Left ventricle myocardium superior (tissue), 1 donor: ENCODE measurements at regions not wholly inside any gene's neighbourhood (a gene's known extent, or its start where the extent isn't known, plus 50 kb on each side); places are given as distances from the start of the nearest gene placed in this dataset.

Experiments
- ATAC-seq: fragments of 200-7000 bp; cut with Tn5 transposase; one replicate; pipeline ENCODE4 v1.9.1; 2020; ENCODE audit warnings: mild to moderate bottlenecking, moderate library complexity
- DNase-seq: peaks from one replicate; pipeline ENCODE4 v3.0.0-alpha.2; 2020
- intact Hi-C: fragments of 100-400 bp; cut with micrococcal nuclease; formaldehyde crosslinking; loops from one replicate; pipeline ENCODE4 v1.11.0; 2022
- donor health status: DM: no; HTN: yes; CAD: no; lungs with severe emphysema.

DNA sequence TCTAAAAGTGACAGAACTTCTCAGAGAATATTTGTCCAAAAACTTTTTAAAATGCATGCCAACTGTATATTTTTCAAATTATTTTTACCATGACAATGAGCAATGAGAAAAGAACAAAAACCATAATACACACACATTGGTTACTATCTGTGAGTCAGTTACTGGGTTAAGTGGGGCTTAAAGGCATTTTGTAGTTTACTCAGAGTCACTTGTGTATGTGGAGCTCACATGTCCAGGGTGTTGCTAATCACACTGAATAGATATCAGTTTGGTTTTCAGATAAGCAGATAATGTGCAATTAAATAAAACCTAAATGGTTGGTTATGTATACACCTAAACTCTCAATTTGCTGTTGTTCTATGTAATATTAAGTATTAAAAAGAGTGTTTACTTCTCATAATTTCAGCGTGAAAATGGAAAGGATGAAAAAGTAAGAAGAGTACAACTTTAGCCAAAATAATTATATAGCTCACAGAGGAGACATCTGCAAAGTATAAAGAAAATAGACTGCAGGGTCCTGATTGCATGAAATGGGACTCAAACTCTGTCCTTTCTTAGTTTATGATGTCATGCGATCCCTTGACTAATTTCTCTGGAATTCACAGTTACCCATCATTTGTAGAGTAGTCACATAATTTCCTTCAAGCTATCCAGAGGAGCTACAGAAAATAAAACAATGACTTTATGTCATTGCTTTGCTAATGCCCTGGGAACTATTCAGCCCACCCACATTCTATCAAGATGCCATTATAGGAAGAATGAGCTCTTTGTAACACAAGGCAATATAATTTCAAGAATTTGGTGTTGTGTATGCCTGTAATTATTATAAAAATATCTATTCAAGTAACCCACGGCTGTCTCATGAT lies 388.0 kb upstream of the ZNF608 start:
- ATAC-seq (no peak), DNase-seq (no peak)
- intact Hi-C loops = no loop called here

DNA sequence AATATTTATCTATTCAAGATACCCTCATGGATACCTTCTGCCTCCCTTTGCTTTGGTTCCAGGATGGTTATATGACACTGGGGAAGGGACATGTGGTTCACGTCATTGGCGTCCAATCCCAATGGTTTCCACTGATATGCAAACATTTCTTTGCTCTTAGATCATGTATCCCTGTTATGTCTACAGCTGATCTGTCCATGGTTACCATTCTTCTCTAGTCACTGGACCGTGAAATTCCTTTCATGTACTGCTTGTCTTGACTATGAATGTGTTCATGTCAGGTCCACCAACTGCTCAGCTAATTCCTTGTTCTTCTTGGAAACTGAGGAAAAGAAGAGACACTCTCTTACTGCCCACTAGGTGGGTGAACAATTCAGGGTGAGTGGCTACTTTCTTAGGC lies 391.1 kb upstream of the ZNF608 start:
- DNase-seq = no peak
- ATAC-seq = no peak
- intact Hi-C loops = no loop called here

DNA sequence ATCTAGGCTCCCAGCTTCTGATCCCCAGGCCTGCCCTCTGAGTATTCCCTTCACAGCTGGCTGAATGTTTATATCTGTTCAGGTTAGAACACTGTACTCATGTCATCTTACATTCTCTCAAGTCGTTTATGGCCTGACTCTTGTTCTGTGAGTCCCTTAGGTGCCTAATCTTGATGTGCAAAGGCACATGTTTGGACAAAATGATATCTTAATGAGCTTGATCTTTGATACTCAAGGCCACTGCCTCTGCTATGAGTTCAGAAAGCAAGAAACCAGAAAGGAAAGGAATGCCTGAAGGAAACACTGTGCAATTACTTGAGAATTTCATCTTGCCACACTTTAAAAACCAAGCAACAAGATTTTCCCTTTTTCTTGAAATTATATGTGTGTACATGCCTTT lies 391.8 kb upstream of the ZNF608 start:
- no peak for ATAC-seq
- intact Hi-C loops = no loop called here
- no peak for DNase-seq

DNA sequence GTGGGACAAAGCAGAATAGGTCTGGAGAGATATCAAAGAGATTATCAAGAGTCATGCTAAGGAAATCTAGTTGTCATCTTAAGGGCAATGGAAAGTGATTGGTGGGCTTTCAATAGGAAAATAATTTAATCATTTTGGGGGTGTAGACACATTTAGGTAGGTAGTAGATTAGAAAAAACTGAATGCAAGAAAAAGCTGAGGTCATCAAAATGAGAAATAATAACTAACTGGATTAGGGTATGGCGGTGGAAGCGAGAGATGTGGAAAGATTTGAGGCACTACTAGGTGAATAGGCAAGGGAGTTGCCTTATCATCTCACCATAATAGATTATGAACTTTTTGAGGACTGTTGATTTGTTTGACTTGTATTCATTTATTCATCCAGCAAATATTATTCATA lies 393.2 kb upstream of the ZNF608 start:
- no peak for ATAC-seq
- intact Hi-C loops = no loop called here
- no peak for DNase-seq

DNA sequence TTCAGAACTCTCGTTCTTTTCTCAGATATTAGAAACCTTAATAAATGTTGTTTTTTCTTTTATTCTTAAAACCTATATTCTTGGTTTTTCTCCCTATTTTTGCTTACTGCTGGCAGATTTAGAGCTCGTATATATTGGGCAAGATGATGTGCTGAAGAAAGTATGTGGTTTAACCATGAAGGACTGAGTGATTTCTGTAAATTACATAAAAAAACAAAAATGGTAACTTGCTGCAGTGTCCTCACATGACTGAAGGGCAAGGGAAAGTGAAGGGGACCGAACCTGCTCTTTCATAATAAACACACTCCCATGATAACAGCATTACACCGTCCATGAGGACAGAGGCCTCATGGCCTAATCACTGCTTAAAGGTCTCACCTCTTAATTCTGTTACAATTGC lies 393.8 kb upstream of the ZNF608 start:
- ATAC-seq (no peak), DNase-seq (no peak)
- intact Hi-C loops = no loop called here

DNA sequence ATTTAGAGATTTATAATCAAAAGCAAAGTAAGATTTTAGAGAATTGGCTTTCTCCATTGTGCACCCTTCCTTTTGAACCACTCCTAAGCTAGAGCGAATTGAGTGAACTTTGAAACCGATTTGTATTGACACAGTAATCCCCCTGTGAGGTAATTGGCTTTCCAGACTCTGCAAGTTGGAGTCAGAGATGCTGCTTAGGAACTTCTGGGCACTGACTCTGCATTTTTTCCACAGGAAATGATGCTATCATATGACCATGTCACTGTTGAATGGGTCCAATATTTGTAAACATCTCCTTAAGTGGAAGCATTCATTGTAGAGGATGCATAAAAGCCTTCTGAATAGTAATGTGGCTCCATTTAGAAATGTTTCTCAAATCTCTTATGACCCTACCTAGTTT lies 394.4 kb upstream of the ZNF608 start:
- ATAC-seq (peak; percentile 56), DNase-seq (no peak)
- intact Hi-C loops = no loop called here

DNA sequence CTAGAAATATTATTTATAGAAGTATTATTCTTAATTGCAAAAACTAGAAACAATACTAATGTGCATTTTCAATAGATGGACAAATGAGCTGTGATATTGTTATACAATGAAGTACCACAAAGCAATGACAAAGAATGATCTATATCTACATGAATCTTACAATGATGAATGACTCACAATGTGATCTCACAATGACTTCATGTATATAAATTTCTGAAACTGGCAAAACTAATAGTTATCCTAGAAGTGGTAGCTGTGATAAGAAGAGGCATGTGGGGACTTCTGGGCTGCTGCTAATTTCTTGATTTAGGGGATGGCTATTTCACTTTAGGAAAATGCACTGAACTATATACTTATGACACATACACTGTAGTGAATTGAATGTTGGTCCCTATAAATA lies 396.0 kb upstream of the ZNF608 start:
- no peak for ATAC-seq
- DNase-seq = no peak
- intact Hi-C loops = no loop called here

DNA sequence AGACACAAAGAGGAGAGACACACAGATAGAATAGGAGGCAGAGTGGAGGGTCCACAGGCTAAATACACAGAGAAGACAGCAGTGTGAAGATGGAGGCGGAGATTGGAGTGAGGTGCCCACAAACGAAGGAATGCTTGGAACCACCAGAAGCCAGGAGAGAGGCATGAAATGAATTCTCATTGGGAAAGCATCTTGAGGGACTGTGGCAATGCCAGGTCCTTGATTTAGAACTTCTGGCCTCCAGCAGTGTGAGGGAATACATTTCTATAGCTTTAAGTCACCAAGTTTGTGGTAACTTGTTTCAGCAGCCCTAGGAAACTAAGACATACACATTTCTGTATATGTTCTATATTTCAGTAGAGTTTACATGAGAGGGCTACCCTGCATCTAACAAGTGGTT lies 396.6 kb upstream of the ZNF608 start:
- ATAC-seq = no peak
- intact Hi-C loops = no loop called here
- no peak for DNase-seq

DNA sequence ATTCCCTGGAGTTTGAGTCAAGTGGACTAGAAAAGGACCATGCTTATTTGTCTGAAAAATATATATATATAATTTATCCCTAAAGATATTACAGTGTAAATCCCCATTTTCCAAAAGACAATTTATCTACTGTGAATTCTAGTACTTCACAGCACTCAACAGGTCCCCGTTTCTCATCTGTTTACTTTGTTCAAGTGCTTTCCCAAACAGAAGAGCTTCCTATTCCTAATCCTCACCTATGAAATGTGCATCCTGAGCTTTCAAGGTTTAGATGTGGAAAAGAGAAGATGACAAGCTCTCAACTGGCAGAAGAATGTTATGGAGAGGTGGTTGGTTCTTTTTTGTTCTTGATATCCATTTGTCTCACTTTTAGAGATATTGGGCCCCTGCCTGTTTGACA lies 401.6 kb upstream of the ZNF608 start:
- no peak for ATAC-seq
- intact Hi-C loops = no loop called here
- no peak for DNase-seq

DNA sequence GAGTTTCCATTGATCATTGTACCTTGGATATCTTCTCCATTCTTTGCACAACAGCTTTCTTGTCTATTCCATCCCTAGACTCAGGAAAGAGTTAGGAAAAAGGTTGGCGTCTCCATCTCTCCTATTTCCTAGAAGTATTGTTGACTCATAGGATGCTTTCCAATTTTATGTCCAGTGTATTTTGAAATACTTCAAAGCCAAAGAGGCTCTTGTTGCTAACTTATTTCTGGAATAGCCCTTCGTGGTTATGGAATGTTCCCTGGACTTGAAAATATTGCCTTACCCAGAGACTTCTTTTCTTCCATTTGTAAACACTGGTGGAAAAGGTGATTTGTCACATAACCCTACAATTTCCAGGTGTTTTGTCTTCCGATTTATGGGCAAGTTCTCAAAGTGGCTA lies 402.3 kb upstream of the ZNF608 start:
- DNase-seq (no peak), ATAC-seq (no peak)
- intact Hi-C loops = no loop called here

DNA sequence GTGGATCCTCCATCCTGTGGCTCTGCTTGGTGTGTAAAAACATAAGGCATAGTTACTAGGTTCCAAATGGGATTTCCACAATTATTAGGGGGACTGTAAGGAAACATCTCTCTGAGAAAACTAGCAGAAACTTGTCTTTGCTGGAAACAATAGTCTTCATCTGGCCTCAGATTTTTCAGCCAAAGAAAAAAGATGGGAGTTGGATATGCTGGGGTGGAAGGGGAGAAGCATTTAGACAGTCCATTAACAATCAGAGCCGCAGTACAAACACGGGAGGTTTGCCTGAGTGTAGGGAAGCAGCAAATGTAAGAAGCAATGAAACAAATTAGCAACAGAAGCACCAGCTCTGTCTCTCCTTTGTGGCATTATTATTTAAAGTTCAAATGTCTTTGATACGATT lies 402.7 kb upstream of the ZNF608 start:
- intact Hi-C loops = no loop called here
- ATAC-seq (no peak), DNase-seq (no peak)

DNA sequence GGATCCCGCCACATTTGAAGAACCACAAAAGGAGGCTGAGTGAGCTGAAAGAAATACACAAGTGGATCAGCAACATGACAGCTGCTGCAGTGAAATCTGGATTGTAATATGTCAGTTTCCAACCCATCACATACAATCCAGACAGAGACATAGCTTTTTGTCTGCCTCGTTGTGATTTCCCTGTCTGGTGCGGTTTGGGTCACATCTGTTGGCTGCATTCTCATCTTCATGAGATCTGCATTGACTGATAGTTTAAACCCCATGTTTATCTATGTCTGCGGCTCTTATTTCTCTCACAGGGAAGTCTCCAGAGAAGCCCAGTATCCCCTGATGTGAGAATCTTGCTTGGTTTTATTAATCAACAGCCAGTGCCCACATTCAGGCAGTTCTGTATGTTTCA lies 403.1 kb upstream of the ZNF608 start:
- DNase-seq (no peak), ATAC-seq (no peak)
- intact Hi-C loops = no loop called here

DNA sequence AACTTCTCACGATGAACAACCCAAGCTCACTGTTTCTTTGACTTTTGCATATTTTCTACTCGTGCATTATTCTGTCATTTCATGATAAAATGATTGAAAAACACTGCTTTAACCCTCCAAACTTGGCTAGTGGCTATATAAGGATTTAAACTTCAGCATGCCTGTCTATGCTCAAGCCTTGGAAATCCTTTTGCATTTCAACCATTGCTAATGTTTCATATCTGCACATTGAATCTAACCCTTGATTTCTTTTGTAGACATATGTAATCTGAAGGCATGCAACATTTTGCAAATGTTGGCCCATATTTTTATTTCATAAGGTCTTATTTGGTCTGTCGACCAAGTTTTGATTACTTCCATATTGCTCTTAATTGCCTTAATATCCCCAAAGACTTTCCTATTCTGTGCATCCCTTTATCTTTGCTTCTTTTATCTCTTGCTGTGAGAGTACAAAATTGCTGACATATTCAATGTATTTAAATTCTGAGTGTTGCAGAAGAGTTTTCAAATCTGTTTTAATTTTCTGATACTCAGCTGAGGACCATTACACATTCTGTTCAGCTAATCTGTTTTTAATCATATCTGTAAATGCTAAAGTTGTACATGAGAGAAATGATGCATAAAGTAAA lies 403.7 kb upstream of the ZNF608 start:
- no peak for ATAC-seq
- intact Hi-C loops = no loop called here
- no peak for DNase-seq

DNA sequence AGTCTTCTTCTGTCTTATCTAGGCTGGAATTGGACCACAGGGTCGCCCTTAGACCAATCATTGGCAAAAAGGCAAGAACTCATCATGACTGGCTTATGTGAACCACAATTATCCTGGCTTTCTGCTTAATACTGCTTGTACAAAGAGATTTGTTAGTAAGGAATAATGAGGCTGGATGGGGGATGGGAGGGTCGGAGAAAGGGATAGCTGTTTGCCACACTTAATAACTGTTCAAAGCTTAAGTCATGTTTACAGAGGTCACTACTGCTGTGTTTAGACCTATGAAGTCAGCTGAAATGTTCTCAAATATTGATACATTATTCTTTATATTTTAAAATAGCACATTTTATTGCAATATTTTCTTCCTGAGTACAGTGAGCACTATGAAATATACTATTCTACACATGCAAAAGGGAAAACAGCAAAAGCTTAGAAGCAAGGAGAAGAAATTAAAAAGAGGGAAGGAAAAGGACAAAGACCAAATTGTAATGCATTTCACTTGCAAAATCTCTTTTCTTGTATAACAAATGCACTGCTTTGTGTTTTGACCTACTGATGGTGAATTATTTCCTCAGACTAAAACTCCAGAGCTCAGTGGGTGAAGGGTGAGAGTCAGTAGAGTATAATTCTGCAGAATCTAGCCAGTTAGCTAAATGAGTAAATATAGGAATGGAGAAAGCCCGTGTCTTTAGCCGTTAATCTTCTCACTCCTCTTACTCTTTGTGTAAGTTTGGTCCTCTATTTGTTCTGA lies 404.9 kb upstream of the ZNF608 start:
- no peak for ATAC-seq
- intact Hi-C loops = no loop called here
- no peak for DNase-seq

DNA sequence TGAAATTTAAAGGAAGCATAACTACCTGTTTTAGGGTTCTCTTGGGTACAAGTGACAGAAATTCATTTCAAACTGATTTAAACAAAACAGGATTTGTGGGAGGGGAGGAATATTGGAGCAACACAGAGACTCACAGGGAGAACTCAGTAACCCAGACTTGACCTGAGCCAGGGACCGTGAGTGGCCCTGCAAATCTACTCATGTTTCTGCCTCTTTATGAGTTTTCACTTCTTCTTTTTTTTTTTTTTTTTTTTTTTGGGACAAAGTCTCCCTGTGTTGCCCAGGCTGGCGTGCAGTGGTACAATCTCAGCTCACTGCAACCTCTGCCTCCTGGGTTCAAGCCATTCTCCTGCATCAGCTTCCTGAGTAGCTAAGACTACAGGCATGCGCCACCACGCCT lies 405.6 kb upstream of the ZNF608 start:
- intact Hi-C loops = no loop called here
- no peak for DNase-seq
- no peak for ATAC-seq

DNA sequence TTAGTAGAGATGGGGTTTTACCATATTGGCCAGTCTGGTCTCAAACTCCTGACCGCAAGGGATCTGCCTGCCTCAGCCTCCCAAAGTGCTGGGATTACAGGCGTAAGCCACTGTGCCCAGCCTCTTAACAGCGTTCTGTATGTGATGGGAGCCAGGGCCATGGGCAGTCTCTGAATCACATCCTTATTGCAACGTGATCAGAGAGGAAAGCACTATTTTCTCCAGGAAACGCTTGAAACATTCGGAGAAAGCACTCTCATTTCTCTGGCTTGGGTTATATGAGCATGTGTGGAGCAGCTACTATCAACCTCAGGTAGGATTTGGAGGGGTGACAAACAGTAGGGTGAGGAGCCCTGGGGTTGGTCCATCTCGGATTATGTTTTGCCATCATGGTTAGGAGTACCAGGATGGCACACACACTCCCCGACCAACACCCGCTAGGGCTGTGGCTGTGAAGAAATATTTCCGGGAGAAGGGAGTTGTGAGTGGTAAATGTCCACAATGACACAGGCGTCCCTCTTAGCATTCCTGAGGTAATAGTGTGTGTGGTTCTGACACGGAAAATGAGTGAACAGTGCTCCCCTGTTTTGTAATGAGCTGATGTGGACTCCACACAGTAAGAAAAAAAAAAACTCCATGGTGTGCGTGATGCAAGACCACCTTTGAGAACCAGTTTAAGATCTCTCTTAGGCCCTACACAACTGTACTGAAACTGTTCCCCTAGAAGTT lies 406.2 kb upstream of the ZNF608 start:
- ATAC-seq = no peak
- intact Hi-C loops = no loop called here

DNA sequence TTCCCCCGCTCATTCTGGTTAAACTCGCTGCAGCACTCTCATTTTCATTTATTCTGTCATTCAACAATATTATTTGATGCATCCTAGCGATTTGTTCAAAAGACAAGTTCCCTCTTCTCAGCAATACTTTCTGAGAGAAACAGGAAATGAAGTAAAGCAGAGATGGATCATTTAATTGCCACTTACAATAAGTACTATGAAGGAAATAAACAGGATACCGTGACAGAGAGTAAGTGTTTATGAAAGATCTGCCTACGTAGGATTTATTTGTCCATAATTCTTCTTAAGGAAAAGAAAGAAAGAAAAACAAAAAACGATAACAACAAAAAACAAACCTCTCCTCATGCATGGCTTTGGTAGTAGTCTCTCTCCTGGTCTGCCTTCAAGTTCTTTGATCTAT lies 406.8 kb upstream of the ZNF608 start:
- DNase-seq (no peak), ATAC-seq (no peak)
- intact Hi-C loops = no loop called here

More for the DNA sequence above, 406.2 kb upstream of the ZNF608 start:
- no peak for DNase-seq

DNA sequence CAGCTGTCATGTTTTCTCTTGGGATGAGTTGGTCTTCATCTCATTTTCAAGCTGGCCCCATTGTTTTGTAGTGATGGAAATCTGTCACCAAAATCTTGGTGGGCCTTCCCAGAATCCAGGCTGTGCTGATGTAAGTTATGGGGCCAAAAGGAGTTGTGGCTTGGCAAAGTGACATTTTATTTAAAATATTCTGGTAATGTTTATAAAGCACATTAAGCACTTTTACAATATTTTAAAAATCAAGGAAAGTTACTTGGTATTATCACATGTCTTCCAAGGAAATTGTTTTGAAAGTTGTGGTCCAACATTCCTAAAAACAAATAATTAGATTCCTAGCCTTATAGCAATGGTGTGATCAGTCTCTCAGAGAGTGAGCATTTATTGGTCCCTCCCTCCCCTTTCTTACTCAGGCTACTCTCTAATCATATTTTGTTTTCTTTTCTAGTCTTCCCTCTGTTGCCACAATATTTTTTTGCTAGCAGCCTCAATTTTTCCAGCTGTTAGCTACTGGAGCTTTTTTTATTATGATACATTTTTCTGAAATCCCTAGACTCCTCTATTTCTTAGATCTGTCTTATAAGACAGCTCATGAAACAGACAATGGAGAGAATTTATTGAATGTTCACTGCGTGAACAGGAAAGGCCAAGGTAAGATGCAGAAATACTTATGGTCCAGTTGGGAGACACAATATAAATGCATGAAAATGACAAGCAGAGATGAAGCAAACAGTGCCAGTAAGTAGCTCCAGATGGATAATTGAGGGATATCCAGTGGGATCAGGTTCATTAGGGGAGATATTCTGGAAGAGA lies 408.1 kb upstream of the ZNF608 start:
- no peak for ATAC-seq
- intact Hi-C loops = no loop called here

More for the DNA sequence above, 408.1 kb upstream of the ZNF608 start:
- no peak for DNase-seq
